HFF-Myc (cell line): ENCODE measurements at regions not wholly inside any gene's neighbourhood (a gene's known extent, or its start where the extent isn't known, plus 50 kb on each side); places are given as distances from the start of the nearest gene placed in this dataset.

Experiments used
- DNase-seq: peaks from one replicate; pipeline ENCODE4 v3.0.0-alpha.2; 2011; ENCODE audit warnings: low read depth; ENCODE audit errors: extremely low read depth
- H3K4me3 ChIP-seq: replicated peaks from 2 replicates; pipeline ENCODE4 v1.5.1; 2011; ENCODE audit warnings: low read depth, mild to moderate bottlenecking, control low read depth, low read length
- CTCF ChIP-seq: IDR thresholded peaks from 2 replicates; pipeline ENCODE4 v1.5.1; 2012; ENCODE audit warnings: mild to moderate bottlenecking, low read depth, low read length, control low read depth; ENCODE audit errors: missing control alignments

DNA sequence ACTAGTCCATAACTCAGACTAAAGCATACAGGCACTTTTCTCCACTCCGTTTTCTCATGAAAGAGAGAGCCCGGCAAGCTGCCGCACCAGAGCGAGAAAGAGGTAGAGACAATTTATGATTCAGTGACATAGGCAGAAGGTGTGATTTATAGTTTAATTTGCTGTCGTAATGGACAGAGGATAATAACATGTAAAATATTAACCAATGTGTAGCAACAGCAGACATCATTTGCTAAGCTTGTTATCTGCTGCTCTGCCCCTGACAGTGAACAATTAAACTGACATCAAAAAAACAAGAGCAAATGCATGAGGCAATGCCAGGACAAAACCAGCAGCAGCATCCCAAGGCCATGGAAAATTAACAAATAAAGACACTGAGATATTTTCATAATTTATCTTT is 214.0 kb downstream of the ATG4C start:
- no peak for DNase-seq
- H3K4me3 ChIP-seq = no peak overlapping the region
- TF ChIP-seq CTCF = no peak

DNA sequence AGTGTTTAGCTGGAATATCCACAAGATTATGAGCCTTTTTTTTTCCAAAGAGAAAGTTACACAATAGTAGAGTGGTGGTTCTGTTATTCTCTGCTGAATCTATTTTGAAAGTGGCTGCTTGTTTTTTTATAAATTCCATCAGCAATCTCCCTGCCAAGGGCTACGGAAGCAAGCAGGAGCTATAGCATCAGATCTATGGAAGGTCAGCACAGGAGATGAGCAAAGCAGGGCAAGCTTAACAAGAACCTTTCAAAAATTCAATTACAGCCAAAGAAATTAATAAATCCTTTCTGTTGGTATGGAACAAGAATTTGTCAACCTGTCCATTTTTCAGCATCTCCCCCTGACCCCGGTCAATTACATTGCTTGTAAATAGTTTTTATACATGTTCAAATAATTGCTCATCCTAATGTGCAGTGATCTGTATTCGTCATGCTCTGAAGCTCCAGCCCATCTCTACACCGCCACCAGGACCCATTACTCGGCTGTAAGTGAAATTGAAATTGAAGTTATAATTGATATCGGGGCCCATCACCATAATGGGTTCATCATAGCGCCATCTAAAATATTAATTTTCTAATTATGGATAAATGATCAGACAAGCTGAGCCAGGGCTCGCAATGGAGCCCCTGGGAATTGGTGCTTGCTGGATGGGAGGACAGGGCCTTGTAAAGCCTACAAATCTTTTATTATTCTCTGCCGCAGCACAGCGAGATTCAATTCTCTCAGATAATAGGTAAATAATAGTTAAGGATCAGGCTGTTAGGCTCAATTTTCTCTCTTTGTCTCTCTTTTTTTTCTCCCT is 215.1 kb downstream of the ATG4C start:
- DNase-seq = no peak
- no peak overlapping the region for H3K4me3 ChIP-seq
- TF ChIP-seq CTCF = no peak

- DNase-seq = no peak
- no peak overlapping the region for H3K4me3 ChIP-seq
- no peak for TF ChIP-seq CTCF
Measured at GRCh38 chr1:63000508-63000907, 216.6 kb downstream of the ATG4C start.

GRCh38 chr1:63004868-63005267 is 220.9 kb downstream of the ATG4C start:
- H3K4me3 ChIP-seq = no peak overlapping the region
- DNase-seq = no peak
- TF ChIP-seq CTCF = no peak

- DNase-seq = no peak
- no peak for TF ChIP-seq CTCF
- H3K4me3 ChIP-seq = no peak overlapping the region
Measured at GRCh38 chr1:63005812-63006211, 221.9 kb downstream of the ATG4C start.

- no peak for TF ChIP-seq CTCF
- DNase-seq = no peak
- H3K4me3 ChIP-seq = no peak overlapping the region
Measured at GRCh38 chr1:63009421-63009820, 225.5 kb downstream of the ATG4C start.
